Left ventricle myocardium inferior (tissue), 1 donor: ENCODE measurements at regions not wholly inside any gene's neighbourhood (a gene's known extent, or its start where the extent isn't known, plus 50 kb on each side); places are given as distances from the start of the nearest gene placed in this dataset.

ENCODE experiments used
- DNase-seq: peaks from one replicate; pipeline ENCODE4 v3.0.0-alpha.2; 2020
- H3K27ac ChIP-seq: fragments of 200-600 bp; replicated peaks from 2 replicates; pipeline ENCODE4 v1.8.0; 2021
- H3K27me3 ChIP-seq: fragments of 200-600 bp; 2 replicates; pipeline ENCODE4 v1.8.0; 2021; ENCODE audit warnings: low read depth
- H3K36me3 ChIP-seq: fragments of 200-600 bp; 2 replicates; pipeline ENCODE4 v1.8.0; 2021
- H3K4me1 ChIP-seq: fragments of 200-600 bp; 2 replicates; pipeline ENCODE4 v1.8.0; 2021
- H3K4me3 ChIP-seq: fragments of 200-600 bp; 2 replicates; pipeline ENCODE4 v1.8.0; 2021; ENCODE audit warnings: mild to moderate bottlenecking, moderate library complexity
- H3K9me3 ChIP-seq: fragments of 200-600 bp; replicated peaks from 2 replicates; pipeline ENCODE4 v1.8.0; 2021
- CTCF ChIP-seq: fragments of 200-600 bp; IDR thresholded peaks from 2 replicates; pipeline ENCODE4 v1.8.0; 2021; ENCODE audit warnings: antibody characterized with exemption, mild to moderate bottlenecking, borderline replicate concordance
- intact Hi-C: fragments of 100-400 bp; cut with micrococcal nuclease; formaldehyde crosslinking; loops from one replicate; pipeline ENCODE4 v1.11.0; 2022
- donor health status: DM: no; HTN: yes; CAD: no; lungs with severe emphysema.

GRCh38 chr13:73300718-73301425, 242.1 kb downstream of the KLF5 start:
- no peak overlapping the region for H3K27ac ChIP-seq
- no peaks in the 10 kb centered on the region for H3K4me1 ChIP-seq
- no peaks in the 10 kb centered on the region for H3K9me3 ChIP-seq
- no peak for TF ChIP-seq CTCF
- H3K4me3 ChIP-seq, result no peak overlapping the region
- no peaks in the 10 kb centered on the region for H3K27me3 ChIP-seq
- intact Hi-C loops, result no loop called here
- H3K36me3 ChIP-seq, result no peaks in the 10 kb centered on the region
- DNase-seq, result no peak

GRCh38 chr13:73299787-73300186, 241.0 kb downstream of the KLF5 start:
- no peaks in the 10 kb centered on the region for H3K4me1 ChIP-seq
- intact Hi-C loops, result no loop called here
- no peaks in the 10 kb centered on the region for H3K36me3 ChIP-seq
- no peaks in the 10 kb centered on the region for H3K27me3 ChIP-seq
- H3K4me3 ChIP-seq, result no peak overlapping the region
- DNase-seq, result no peak
- H3K9me3 ChIP-seq, result no peaks in the 10 kb centered on the region
- no peak for TF ChIP-seq CTCF
- H3K27ac ChIP-seq, result no peak overlapping the region

- no peak for TF ChIP-seq CTCF
- H3K9me3 ChIP-seq, result no peaks in the 10 kb centered on the region
- H3K27me3 ChIP-seq, result no peaks in the 10 kb centered on the region
- DNase-seq, result no peak
- intact Hi-C loops, result no loop called here
- H3K4me3 ChIP-seq, result no peak overlapping the region
- no peaks in the 10 kb centered on the region for H3K36me3 ChIP-seq
- no peak overlapping the region for H3K27ac ChIP-seq
- no peaks in the 10 kb centered on the region for H3K4me1 ChIP-seq
Measured at GRCh38 chr13:73293913-73294523, 235.2 kb downstream of the KLF5 start.

- Histone ChIP-seq H3K27ac (no peak overlapping the region), H3K9me3 (no peaks in the 10 kb centered on the region), H3K27me3 (no peaks in the 10 kb centered on the region), H3K4me1 (no peaks in the 10 kb centered on the region), H3K36me3 (no peaks in the 10 kb centered on the region), H3K4me3 (no peak overlapping the region)
- TF ChIP-seq CTCF, result no peak
- DNase-seq, result no peak
- intact Hi-C loops, result no loop called here
Measured at GRCh38 chr13:73292127-73292526, 233.3 kb downstream of the KLF5 start.

GRCh38 chr13:73290844-73291243, 232.0 kb downstream of the KLF5 start:
- no peak overlapping the region for H3K4me3 ChIP-seq
- H3K9me3 ChIP-seq, result no peaks in the 10 kb centered on the region
- no peaks in the 10 kb centered on the region for H3K4me1 ChIP-seq
- no peak overlapping the region for H3K27ac ChIP-seq
- H3K27me3 ChIP-seq, result no peaks in the 10 kb centered on the region
- H3K36me3 ChIP-seq, result no peaks in the 10 kb centered on the region
- intact Hi-C loops, result no loop called here
- no peak for DNase-seq
- no peak for TF ChIP-seq CTCF
